ENCODE measurements at regions not wholly inside any gene's neighbourhood (a gene's known extent, or its start where the extent isn't known, plus 50 kb on each side); places are given as distances from the start of the nearest gene placed in this dataset.
A peak's percentile ranks its signal among the peaks of the same experiment; 100 is the strongest.

DNA sequence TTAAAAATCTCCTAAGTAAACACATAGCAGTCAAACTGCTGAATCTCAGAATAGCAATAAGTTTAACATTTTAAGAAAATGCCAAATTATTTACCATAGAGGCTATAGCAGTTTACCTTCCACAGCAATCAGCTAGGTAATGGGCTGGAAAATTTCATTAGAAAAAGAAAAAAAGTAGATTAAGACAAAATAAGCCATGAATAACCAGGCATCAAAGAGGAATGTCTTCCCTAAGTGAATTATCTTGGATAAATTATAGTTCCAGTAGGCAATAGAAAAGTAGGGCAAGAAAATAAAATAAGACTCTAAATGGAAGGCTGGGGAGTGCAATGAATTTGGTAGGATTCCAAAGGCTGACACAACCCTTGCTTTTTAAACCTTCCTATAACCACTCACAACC is 722.8 kb downstream of the TRAM1L1 start:
- Histone ChIP-seq H2AFZ (ENCODE audit: low read length) (no peak overlapping the region), H3K9ac (ENCODE audit: low read depth, low read length, poor library complexity, severe bottlenecking) (no peak overlapping the region), H3K36me3 (ENCODE audit: insufficient read depth, low read length) (no peaks in the 10 kb centered on the region), H3K4me1 (ENCODE audit: insufficient read depth, low read length, poor library complexity, severe bottlenecking) (no peaks in the 10 kb centered on the region), H3K79me2 (ENCODE audit: insufficient read depth, low read length) (no peaks in the 10 kb centered on the region), H3K9me2 (replicated peaks; ENCODE audit: low read depth, low read length) (no peaks in the 10 kb centered on the region), H3K4me2 (ENCODE audit: low read depth, low read length, poor library complexity, severe bottlenecking) (no peak overlapping the region), H3F3A (ENCODE audit: low read depth) (no peaks in the 10 kb centered on the region), H4K20me1 (ENCODE audit: insufficient read depth, low read length, poor library complexity, severe bottlenecking) (no peaks in the 10 kb centered on the region), H3K27me3 (ENCODE audit: insufficient read depth, low read length, poor library complexity, severe bottlenecking) (no peaks in the 10 kb centered on the region), H3K4me3 (ENCODE audit: low read length, poor library complexity, severe bottlenecking) (no peak overlapping the region), H3K9me3 (ENCODE audit: insufficient read depth, low read depth, low read length) (no peaks in the 10 kb centered on the region)
- TF ChIP-seq, protein P1, sequence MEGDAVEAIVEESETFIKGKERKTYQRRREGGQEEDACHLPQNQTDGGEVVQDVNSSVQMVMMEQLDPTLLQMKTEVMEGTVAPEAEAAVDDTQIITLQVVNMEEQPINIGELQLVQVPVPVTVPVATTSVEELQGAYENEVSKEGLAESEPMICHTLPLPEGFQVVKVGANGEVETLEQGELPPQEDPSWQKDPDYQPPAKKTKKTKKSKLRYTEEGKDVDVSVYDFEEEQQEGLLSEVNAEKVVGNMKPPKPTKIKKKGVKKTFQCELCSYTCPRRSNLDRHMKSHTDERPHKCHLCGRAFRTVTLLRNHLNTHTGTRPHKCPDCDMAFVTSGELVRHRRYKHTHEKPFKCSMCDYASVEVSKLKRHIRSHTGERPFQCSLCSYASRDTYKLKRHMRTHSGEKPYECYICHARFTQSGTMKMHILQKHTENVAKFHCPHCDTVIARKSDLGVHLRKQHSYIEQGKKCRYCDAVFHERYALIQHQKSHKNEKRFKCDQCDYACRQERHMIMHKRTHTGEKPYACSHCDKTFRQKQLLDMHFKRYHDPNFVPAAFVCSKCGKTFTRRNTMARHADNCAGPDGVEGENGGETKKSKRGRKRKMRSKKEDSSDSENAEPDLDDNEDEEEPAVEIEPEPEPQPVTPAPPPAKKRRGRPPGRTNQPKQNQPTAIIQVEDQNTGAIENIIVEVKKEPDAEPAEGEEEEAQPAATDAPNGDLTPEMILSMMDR (conservative IDR thresholded peaks at IDR 0.05; ENCODE audit: low read length) = no peak
- no peak for TF ChIP-seq EZH2phosphoT487 (IDR thresholded peaks at IDR 0.05; ENCODE audit: borderline replicate concordance)

DNA sequence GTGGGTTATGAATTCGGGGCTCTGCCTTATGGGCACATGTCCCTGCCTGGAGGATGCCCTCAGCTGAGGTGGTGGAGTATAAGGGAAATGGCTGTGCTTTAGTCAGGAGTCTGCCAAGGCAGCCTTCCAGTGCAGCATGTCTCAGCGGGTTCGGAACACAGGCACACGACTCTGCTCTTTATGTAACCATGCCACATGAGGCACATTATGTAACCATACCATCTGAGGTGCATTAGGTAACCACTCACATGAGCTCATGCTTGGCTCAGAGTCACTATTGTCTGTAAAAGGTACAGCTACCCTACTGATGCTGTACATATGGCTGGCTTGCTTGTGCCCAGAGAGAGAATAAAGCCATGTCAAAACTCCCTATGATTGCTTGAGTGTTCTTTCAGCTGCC is 723.6 kb downstream of the TRAM1L1 start:
- Histone ChIP-seq H3K4me3 (ENCODE audit: low read length, poor library complexity, severe bottlenecking) (no peak overlapping the region), H3K4me1 (ENCODE audit: insufficient read depth, low read length, poor library complexity, severe bottlenecking) (no peaks in the 10 kb centered on the region), H3K36me3 (ENCODE audit: insufficient read depth, low read length) (no peaks in the 10 kb centered on the region), H3K9ac (ENCODE audit: low read depth, low read length, poor library complexity, severe bottlenecking) (no peak overlapping the region), H4K20me1 (ENCODE audit: insufficient read depth, low read length, poor library complexity, severe bottlenecking) (no peaks in the 10 kb centered on the region), H2AFZ (ENCODE audit: low read length) (no peak overlapping the region), H3K27me3 (ENCODE audit: insufficient read depth, low read length, poor library complexity, severe bottlenecking) (no peaks in the 10 kb centered on the region), H3K9me3 (ENCODE audit: insufficient read depth, low read depth, low read length) (no peaks in the 10 kb centered on the region), H3K9me2 (replicated peaks; ENCODE audit: low read depth, low read length) (no peaks in the 10 kb centered on the region), H3F3A (ENCODE audit: low read depth) (no peaks in the 10 kb centered on the region), H3K79me2 (ENCODE audit: insufficient read depth, low read length) (no peaks in the 10 kb centered on the region), H3K4me2 (ENCODE audit: low read depth, low read length, poor library complexity, severe bottlenecking) (no peak overlapping the region)
- TF ChIP-seq, protein P1 (conservative IDR thresholded peaks at IDR 0.05; ENCODE audit: low read length) = no peak
- TF ChIP-seq EZH2phosphoT487 (IDR thresholded peaks at IDR 0.05; ENCODE audit: borderline replicate concordance) = no peak

GRCh38 chr4:116358633-116359222 is 726.6 kb downstream of the TRAM1L1 start:
- Histone ChIP-seq H3K4me1 (ENCODE audit: insufficient read depth, low read length, poor library complexity, severe bottlenecking) (no peaks in the 10 kb centered on the region), H3K9me3 (ENCODE audit: insufficient read depth, low read depth, low read length) (no peaks in the 10 kb centered on the region), H3K27me3 (ENCODE audit: insufficient read depth, low read length, poor library complexity, severe bottlenecking) (no peaks in the 10 kb centered on the region), H2AFZ (ENCODE audit: low read length) (no peak overlapping the region), H3F3A (ENCODE audit: low read depth) (no peaks in the 10 kb centered on the region), H3K4me3 (ENCODE audit: low read length, poor library complexity, severe bottlenecking) (no peak overlapping the region), H3K36me3 (ENCODE audit: insufficient read depth, low read length) (no peaks in the 10 kb centered on the region), H3K4me2 (ENCODE audit: low read depth, low read length, poor library complexity, severe bottlenecking) (no peak overlapping the region), H3K9me2 (replicated peaks; ENCODE audit: low read depth, low read length) (no peaks in the 10 kb centered on the region), H3K79me2 (ENCODE audit: insufficient read depth, low read length) (no peaks in the 10 kb centered on the region), H4K20me1 (ENCODE audit: insufficient read depth, low read length, poor library complexity, severe bottlenecking) (no peaks in the 10 kb centered on the region), H3K9ac (ENCODE audit: low read depth, low read length, poor library complexity, severe bottlenecking) (no peak overlapping the region)
- TF ChIP-seq, protein P1 (conservative IDR thresholded peaks at IDR 0.05; ENCODE audit: low read length) = peak; percentile 82
- TF ChIP-seq EZH2phosphoT487 (IDR thresholded peaks at IDR 0.05; ENCODE audit: borderline replicate concordance) = no peak
